DMS 273 treated with DMSO at 0.1 percent for 48 hours (cell line): ENCODE measurements at regions not wholly inside any gene's neighbourhood (a gene's known extent, or its start where the extent isn't known, plus 50 kb on each side); places are given as distances from the start of the nearest gene placed in this dataset.

Experiments
- DNase-seq: peaks from one replicate; lab custom pipeline; 2025; lab: John Stamatoyannopoulos, UW

GRCh38 chr1:95431235-95431634 lies 197.2 kb downstream of the RWDD3 start:
- DNase-seq: no peak

DNA sequence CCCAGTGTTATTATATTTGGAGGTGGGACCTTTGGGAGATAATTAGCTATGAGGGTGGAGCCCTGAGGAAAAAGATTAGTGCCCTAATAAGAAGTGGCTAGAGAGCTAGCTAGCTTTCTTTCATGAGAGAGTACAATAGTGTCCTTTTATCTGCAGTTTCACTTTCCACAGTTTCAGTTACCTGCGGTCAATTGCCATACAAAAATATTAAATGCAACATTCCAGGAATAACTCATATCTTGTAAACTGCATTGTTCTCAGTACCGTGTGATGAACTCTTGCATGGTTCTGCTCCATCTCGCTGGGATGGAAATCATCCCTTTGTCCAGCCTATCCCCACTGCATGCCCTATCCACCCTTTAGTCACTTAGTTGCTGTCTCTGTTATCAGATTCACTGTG lies 201.6 kb downstream of the RWDD3 start:
- DNase-seq: no peak

GRCh38 chr1:95437011-95437410 lies 203.0 kb downstream of the RWDD3 start:
- DNase-seq: no peak

DNA sequence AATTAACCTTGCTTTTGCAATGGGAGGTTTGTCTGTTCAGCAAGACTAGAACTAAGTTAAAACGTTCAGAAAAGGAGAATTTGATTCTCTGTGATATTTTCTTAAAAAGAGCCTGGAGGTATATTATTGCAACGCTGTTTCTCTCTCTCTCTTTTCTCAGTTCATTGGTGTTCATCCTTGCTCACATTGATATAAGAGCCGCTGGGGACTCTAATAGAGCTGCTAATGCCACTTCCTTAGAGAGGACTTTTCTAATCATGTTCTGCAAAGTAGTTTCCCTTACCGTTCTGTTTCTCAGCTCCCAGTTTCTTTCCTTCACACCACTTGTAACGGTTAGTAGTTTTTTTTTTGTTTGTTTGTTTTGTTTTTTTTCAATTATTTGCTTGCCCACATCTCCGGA lies 203.8 kb downstream of the RWDD3 start:
- DNase-seq: no peak

DNA sequence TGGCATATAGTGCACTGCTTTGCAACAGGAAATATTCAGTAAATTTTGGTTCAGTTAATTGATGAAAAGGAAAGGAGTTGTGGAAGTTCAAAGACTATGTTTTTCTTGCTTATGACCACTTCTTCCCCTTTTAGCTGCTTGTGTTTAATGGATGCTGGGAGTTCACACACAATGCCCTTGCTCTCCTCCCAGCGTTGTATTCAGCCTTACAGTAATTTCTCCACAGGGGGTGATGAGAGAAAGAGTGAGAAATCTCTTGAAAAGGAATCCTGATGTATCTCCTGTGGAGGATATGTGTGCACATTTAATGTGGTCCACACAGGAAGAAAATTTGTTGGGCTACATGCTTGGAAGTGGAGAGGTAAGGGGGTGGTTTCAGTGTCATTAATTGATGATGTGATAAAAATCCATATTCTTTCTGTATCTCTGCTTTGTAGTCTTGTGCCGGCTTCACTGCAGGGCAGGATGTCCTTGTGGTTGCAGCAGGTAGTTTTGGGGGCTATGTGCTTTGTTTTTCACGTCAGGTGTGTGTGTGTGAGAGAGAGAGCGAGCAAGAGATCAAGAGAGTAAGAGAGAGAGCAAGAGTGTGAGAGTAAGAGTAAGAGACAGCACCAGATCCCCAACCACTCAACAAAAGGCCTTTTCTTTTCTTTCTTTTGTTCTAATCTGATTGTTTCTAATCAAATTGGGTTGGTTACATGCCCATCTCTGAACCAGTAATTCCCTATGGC lies 204.4 kb downstream of the RWDD3 start:
- no peak for DNase-seq

DNA sequence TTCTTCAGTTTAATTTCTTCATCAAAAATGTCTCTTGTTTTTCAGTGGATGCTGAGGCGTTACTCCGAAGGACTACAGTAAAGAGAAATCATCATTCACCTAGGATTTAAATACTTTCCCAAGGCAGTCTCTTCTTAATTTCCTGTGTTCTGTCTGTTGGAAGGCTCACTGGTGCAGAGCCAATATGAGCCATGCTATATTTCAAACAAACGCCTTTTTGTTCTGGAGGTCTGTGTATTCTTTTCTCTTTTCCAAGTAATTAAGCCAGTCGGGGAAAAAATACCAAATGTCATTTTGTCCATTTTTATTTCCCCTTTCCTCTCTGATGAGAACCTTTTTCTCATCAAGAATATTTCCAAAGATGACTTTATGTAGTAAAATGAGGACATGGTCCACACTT lies 206.5 kb downstream of the RWDD3 start:
- no peak for DNase-seq

DNA sequence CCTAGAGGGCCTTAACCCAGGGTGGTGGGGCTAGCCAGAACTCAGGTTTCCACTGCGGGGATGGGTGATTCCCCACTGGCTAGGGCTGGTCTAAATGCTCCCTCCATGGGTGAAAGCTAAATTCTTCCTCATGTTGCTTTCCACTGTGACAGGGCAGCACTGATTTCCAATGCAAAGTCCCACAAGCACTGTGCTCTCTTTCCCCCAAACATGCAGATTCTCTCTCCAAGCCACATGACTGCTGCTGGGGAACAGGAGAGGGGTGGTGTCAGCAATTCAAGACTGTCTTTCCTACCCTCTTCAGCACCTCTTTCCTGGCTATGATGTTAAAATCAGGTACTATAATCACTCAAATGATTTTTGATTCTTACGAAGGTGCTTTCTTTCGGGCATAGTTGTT lies 215.5 kb downstream of the RWDD3 start:
- no peak for DNase-seq

- no peak for DNase-seq
Measured at GRCh38 chr1:95451054-95451453, 217.0 kb downstream of the RWDD3 start.

DNA sequence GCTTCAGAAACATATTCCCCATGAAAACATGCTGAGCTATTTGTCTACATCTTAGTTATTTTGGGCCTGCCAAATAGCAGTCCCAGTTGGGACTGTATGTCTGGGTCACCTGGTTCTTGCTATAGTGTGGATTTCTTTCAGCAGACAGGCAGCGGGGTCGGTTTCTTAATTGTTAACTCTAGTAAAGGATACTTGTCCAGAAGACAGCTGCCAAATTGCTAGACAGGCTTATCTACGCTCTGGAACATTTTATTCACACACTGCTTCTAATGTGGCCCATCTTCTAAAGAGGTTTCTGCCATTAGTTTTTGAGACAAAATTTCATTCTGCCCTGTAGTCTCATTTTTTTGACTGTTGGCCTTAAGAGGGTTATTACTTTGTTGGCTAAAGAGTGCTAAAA lies 217.9 kb downstream of the RWDD3 start:
- no peak for DNase-seq

DNA sequence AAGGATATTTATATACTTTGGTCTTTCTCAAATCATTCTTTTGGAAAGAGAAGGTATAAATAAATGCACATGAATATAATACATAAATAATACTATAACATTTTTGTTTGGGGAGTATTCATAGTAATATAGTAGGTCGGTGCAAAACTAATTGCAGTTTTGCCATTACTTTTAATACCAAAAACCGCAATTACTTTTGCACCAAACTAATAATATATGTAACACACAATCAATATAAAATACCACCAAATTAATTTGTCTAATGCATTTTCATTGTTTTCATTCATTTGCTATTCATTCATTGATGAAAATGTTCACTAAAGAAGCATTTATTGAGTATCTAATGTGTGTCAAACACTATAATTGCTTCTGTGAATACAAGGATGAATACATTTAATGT lies 219.0 kb downstream of the RWDD3 start:
- DNase-seq: no peak

GRCh38 chr1:95467036-95467435 lies 233.0 kb downstream of the RWDD3 start:
- DNase-seq: no peak

GRCh38 chr1:95475686-95476457 lies 241.9 kb downstream of the RWDD3 start:
- no peak for DNase-seq

- no peak for DNase-seq
Measured at GRCh38 chr1:95496307-95496706, 262.3 kb downstream of the RWDD3 start.

DNA sequence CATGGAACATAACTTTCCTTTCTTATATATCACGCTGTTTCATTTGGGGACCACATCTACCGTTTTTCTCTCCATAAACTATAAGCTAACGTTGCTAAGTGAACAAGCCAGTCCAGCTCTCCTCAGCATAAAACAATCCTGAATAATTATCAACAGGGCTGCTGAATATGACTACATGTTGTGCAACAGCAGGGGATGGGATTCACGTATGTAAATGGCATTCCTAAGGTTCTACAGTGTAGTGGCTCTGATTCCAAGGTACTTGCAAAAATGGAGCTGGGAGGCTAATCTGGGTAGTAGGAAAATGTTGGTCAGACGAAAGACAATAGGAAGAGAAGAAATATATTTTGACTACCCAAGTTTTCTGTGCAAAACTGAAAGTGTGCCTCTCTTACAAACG lies 262.8 kb downstream of the RWDD3 start:
- DNase-seq: no peak

GRCh38 chr1:95497566-95497965 lies 263.6 kb downstream of the RWDD3 start:
- DNase-seq: no peak

DNA sequence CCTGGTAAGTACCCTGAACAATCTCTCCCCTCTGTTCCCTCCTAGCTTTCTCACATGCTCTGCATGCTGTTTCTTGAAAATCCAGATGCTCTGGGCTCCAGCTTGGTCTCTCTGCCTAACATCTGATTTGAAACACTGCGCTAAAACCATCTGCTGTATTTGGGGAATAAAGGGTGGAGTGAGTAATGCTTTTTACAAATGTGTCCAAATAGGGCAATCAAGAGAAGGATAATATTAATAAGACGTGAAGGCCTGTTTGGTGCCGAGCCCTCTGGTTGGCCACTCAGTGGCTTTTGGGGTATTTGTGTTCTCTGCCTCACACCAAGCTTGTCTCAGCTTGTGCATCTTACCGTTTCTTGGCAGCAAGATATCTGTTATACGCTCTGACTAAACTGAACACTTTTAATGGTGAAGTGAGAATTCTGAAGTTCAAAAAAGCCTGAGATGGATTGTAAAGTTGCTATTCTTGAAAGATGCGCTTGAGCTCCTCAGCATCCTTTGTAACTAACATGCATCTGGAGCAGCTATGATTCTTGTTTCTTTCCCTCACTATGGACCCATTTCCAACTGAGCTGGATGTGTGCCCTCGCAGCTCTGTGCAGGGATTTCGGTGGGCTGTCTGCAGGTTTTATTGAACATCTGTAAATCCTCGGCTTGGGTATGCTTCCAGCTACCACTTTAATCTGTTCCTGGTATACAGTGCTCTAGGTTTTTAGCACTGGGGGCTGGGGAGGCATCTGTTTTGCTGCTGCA lies 269.4 kb downstream of the RWDD3 start:
- peak; percentile 81 for DNase-seq

- DNase-seq: no peak
Measured at GRCh38 chr1:95504321-95504720, 270.3 kb downstream of the RWDD3 start.

- no peak for DNase-seq
Measured at GRCh38 chr1:95506736-95507414, 272.9 kb downstream of the RWDD3 start.

GRCh38 chr1:95509989-95510388 lies 276.0 kb downstream of the RWDD3 start:
- DNase-seq: peak; percentile 80

DNA sequence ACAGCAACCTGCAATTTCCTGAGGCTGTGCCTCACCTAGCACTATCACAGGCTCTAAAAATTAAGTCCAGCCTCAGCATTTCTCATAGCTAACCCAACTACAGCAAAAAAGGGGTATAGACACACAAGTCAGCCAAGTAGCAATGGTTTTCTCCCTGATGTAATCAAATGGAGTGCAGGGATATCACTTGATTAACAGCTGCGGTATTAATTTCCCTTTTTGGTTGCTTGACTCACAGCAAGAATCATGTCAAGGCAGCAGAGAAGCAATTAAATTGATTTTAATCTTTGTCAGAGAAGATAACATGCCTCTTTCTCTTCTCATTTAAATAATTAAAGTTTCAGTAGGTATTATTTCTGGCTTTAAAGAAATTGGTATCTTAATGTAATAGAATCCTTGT lies 278.9 kb downstream of the RWDD3 start:
- peak; percentile 31 for DNase-seq

DNA sequence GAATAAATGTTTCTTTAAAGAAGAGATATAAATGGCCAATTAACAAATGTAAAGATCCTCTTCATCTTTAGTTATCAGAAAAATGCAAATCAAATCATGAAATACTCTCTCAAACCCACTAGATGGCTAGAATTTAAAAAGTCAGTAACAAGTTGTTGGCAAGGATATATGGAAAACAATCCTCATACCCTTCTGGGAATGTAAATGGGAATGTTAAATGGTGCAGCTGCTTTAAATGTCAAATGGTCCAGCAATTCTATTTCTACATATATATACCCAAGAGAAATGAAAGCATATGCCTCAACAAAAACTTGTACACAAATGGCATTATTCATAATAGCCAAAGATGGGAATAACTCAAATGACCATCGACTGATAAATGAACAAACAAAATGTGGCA lies 283.5 kb downstream of the RWDD3 start:
- DNase-seq: no peak

DNA sequence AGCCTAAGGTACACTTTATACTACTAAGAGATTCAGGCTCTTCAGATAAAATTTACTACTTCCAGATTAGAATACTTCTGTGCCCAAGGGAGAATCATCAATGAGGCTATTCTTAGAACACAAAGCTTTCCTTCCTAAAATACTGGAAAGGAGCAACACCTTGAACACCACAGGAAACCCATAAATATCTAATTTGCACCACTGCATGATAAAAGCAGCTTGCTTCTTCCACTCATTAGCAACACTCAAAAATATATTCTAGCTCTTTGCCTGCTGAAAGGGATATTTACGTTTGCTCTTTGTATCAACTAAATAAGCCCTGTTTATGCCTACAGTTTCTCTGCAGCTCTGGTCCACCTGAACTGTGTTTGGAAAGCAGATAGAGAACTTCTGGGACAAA lies 284.3 kb downstream of the RWDD3 start:
- DNase-seq: no peak
